Stimulated activated naive CD4-positive, alpha-beta T cell treated with Interleukin-2 at 50 U/mL for 16 hours (primary cell): ENCODE measurements at regions not wholly inside any gene's neighbourhood (a gene's known extent, or its start where the extent isn't known, plus 50 kb on each side); places are given as distances from the start of the nearest gene placed in this dataset.
A peak's percentile ranks its signal among the peaks of the same experiment; 100 is the strongest.
"Not testable (repeated sequence)": the region's sequence is repeated elsewhere in the genome, so short reads cannot be mapped to it uniquely, and the experiment has no call there.

ENCODE experiments used
- DNase-seq: peaks from one replicate; lab custom pipeline; 2025; lab: John Stamatoyannopoulos, UW

DNA sequence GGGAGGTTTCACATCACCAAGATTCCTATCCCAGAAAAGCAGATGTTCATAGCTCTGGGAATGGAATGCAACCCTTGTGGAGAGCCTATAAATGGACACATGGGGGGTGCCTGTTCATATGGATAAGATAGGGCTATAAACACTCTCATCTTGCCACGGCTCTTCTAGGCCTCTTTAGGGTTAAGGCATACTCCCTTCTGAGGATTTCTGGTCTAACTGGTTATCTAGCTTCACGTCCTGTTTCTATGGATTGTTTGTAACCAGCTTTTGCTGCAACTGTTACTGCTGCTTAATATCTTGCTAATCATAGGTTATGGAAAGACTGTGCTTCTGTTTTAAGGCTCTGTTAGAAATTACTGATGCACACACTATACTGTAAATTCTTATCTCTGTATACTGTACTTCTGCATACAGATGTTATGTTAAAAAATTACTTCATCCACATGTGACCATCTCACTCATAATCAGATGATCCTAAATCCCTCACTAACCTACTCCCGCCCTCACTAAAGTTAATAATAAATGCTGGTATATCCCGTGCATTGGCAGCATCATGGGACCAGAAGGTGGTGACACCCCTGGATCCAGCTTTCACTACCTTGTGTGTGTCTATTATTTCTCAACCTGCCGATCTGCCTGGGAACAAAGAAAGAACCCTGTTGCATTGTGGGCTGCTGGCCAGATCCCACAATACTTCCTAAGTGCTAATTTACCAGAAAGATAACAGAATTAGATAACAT, 68.7 kb downstream of the PRKAB2 start:
- DNase-seq = not testable (repeated sequence)

GRCh38 chr1:147099192-147099591, 73.1 kb downstream of the PRKAB2 start:
- no peak for DNase-seq

DNA sequence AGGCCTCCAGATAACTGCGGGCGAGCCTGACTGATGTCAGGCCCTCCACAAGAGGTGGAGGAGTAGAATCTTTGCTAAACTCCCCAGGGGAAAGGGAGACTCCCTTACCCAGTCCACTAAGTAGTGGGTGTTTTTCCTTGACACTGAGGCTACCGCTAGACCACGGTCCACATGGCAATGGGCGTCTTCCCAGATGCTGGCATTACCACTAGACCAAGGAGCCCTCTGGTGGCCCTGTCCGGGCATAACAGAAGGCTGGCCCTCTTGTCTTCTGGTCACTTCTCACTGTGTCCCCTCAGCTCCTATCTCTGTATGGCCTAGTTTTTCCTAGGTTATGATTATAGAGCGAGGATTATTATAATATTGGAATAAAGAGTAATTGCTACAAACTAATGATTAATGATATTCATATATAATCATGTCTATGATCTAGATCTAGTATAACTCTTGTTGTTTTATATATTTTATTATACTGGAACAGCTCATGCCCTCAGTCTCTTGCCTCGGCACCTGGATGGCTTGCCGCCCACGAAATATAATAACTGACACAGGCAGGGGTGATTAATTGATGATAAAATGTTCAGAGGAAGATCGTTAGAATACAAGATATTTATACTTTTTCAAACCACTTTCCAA, 73.8 kb downstream of the PRKAB2 start:
- not testable (repeated sequence) for DNase-seq

GRCh38 chr1:147095691-147096090, 76.6 kb downstream of the PRKAB2 start:
- no peak for DNase-seq

GRCh38 chr1:147091801-147092200, 80.5 kb downstream of the PRKAB2 start:
- DNase-seq = no peak

- no peak for DNase-seq
Measured at GRCh38 chr1:147089457-147089856, 82.8 kb downstream of the PRKAB2 start.

DNA sequence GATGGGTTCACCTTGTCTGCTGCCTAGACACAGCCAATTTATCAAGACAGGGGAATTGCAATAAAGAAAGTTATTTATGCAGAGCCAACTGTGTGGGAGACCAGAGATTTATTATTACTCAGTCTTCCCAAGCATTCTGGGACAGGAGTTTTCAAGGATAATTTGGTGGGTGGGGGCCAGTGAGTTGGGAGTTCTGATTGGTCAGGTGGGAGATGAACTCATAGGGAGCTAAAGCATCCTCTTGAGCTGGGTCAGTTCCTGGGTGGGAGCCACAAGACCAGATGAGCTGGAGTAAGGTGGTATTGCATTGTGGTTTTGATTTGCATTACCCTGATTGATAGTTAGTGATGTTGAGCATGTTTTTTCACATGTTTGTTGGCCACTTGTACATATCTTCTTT, 86.1 kb downstream of the PRKAB2 start:
- DNase-seq = no peak

- peak; percentile 83 for DNase-seq
Measured at GRCh38 chr1:147084273-147085096, 87.8 kb downstream of the PRKAB2 start.

- DNase-seq = no peak
Measured at GRCh38 chr1:147083919-147084272, 88.4 kb downstream of the PRKAB2 start.

- no peak for DNase-seq
Measured at GRCh38 chr1:147080671-147081394, 91.4 kb downstream of the PRKAB2 start.

GRCh38 chr1:147080006-147080661, 92.1 kb downstream of the PRKAB2 start:
- DNase-seq = no peak

DNA sequence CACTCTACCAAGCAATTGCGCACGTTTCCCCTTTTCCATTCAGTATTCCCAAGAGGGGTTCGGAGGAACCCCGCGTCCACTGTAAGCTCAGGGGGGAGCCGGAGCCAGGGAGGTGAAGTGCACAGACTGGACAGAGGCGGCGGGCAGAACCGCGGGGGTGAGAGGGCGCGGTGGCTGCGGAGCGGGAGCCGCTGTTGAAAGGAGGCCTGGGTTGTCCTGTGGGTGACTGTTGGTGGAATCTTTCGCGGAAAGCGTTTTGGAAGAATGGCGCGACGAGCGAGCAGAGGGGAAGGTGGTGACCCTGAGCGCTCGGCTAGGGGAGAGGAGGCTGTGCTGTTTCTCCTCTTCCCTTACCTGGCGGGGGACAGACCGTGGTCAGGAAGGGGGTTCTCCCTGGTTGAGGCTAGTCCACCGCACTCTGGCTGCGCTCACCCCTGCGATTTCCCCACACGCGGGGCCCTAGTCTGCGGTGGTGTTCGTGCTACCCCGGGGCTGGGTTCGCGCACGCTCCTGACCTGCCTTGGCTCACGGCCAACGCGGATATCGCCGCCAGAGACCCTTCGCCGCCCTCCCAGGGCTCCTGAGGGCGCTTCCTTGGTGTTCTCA, 92.8 kb downstream of the PRKAB2 start:
- no peak for DNase-seq

- no peak for DNase-seq
Measured at GRCh38 chr1:147078606-147079399, 93.5 kb downstream of the PRKAB2 start.

GRCh38 chr1:147077936-147078605, 94.2 kb downstream of the PRKAB2 start:
- DNase-seq = no peak

DNA sequence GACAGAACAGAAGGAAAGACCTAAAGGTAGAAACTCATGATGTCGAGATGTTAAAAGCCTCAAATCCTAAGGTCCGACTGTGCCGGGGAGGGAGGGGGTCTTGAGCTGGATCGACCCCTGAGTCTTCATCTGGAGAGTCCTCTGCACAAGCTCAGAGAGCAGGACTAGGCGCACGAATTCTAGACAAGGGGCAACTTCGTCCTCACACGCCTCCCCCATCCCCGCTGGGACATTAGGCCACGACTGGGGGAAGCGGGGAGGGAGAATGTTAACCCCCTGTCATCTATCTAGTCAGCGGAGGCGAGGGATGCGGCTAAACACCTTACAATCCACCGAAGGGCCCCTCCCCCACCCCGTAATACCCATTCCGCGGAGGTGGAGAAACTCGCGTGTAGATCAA, 94.7 kb downstream of the PRKAB2 start:
- no peak for DNase-seq

GRCh38 chr1:147077081-147077480, 95.2 kb downstream of the PRKAB2 start:
- no peak for DNase-seq

- no peak for DNase-seq
Measured at GRCh38 chr1:147076442-147076841, 95.8 kb downstream of the PRKAB2 start.

DNA sequence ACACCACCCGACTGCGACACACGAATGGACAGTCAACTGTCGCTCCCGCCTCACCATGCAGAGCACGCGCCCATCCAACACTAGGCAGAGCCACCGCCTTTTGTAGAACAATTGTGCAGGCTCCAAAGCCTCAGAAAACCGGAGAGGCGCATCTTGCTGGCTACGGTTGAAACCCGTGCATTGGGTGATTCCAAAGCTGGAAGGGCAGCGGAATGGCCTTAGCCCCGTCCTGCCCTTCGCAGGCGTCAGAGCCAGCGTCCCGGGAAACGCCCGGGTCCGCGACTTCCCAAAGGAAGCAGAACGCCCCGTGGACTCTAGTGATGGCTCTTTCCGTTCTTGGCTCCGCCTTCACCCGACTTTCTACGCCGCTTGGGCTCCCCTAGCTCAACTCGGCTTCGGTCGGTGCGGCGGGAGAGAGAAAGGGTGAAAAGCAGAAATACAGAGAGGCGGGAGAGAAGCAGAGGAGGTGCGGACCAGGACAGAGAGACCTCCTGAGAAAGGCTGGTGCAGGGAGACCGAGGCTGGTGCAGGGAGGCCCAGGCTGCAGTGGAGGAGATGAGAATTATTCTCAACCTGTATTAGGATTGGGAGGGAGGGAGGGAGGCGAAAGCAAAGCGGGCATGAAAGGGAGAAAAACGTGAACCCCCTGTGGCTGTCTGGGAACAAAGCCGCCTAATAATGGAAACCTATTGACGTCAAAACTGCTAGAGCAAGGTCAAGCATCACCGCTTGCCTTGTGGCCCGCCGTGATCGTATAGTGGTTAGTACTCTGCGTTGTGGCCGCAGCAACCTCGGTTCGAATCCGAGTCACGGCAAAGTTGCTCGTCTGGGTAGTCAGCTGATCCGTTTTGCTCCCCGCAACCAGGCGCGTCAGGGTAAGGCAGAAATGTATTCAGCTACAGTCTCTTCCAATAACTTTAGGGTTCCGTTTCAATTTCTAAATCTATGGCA, 99.5 kb downstream of the PRKAB2 start:
- DNase-seq = no peak

DNA sequence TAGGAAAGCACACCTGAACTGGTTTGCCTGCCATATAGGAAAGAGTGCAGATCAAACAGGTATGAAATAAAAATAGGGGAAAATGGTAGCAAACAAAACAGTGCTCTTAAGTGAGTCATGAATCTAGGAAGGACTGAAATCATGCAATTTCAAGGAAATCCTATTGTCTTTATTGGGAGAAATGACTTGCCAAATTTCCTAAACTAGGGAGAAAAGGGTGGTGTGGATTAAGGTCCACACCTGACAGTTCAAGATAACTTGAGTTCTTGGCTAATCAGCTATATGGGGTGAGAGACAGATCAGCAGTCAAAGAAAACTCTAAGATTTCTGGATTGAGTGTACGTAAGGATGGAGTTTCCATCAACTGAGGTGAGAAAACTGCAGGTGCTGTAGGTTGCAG, 101.1 kb downstream of the PRKAB2 start:
- no peak for DNase-seq
